ENCODE measurements at regions not wholly inside any gene's neighbourhood (a gene's known extent, or its start where the extent isn't known, plus 50 kb on each side); places are given as distances from the start of the nearest gene placed in this dataset.

DNA sequence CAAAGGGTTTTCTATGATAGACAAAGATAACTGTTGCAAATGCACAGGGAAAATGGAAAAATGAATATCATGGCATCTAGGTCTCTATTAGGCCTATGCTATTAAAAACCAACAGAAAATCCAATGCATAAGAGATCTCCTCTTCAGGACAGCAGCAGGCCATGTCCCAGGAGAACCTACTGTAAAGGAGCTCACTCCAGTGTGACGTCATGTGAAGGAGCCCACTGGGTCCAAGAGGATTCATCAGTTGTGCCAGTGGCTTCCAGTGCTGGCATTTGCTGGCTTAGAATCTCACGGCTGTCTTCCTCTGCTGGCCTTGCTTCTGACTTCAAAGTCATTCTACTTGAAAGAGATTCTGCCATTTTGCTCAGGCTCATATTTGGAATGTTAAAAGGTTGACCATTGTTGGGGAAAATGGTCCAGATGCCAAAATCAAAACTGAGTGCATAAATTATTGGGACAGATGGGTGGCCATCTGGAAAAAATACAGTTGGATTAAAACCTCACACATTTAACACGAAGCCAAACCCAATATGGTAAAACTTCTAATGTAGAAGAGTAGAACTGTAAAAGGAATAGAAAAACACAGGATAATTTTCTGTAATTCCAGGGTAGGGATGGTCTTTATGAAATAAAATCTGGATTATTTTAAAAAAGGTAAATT lies 75.4 kb upstream of the ARID2 start:
- H3K36me3 Mint-ChIP-seq (ENCODE audit: insufficient read depth): peaks cover 3% of the 10 kb centered on the region
- H3K4me1 Mint-ChIP-seq: no peaks in the 10 kb centered on the region
- DNase-seq (ENCODE audit: low spot score in 2 of 2) (no peak), ATAC-seq (replicated peaks; ENCODE audit: extremely low read depth, poor library complexity, severe bottlenecking) (no peak)
- H3K27ac Mint-ChIP-seq (ENCODE audit: low read depth): no peak overlapping the region
- H3K27me3 Mint-ChIP-seq: peaks cover 37% of the 10 kb centered on the region
- H3K9me3 Mint-ChIP-seq: no peaks in the 10 kb centered on the region
- H3K4me3 Mint-ChIP-seq: no peak overlapping the region

DNA sequence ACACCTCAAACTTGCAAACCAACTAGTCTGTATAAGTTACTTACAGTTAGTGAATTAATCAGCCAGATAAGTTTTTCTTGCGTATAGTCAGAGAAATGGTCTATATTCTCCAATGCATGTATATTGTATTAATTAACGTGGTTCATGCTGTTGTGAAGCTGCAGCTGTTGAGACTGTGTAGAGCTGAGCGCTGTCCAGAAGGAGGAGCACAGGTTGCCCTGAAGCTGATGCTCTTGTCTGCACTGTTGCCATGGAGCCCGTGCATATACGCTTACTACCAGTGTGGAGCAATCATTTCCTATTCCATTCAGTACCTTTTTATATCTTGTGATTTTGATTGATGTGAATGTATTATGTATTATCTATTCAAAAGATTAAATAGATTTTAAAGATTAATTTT lies 74.3 kb upstream of the ARID2 start:
- Mint-ChIP-seq H3K36me3 (ENCODE audit: insufficient read depth) (peaks cover 3% of the 10 kb centered on the region), H3K27ac (ENCODE audit: low read depth) (no peak overlapping the region), H3K4me3 (no peak overlapping the region), H3K4me1 (no peaks in the 10 kb centered on the region), H3K27me3 (peaks cover 27% of the 10 kb centered on the region), H3K9me3 (no peaks in the 10 kb centered on the region)
- ATAC-seq (replicated peaks; ENCODE audit: extremely low read depth, poor library complexity, severe bottlenecking): peak; percentile 100
- peak; percentile 17 to 52 for DNase-seq (ENCODE audit: low spot score in 2 of 2)

DNA sequence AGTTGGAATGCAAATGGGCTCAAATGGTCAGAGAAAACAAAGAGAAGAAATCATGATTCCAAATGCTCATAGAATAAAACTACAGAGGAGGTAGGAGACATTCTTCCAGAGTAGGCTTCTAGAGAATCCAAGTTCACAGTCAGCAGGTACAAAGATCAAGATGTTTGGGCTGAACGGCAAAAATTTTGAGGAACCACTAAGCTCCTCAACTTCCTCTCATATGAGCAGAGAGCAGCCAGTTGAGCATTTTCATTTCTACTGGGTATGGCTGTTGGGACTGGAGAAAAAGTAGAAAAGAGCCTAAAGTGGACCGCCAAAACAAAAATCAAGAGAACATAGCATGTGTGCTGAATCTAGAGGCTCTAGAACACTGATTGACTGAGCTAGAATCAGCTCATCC lies 73.8 kb upstream of the ARID2 start:
- H3K4me3 Mint-ChIP-seq: no peak overlapping the region
- no peak for DNase-seq (ENCODE audit: low spot score in 2 of 2)
- H3K9me3 Mint-ChIP-seq: no peaks in the 10 kb centered on the region
- no peak for ATAC-seq (replicated peaks; ENCODE audit: extremely low read depth, poor library complexity, severe bottlenecking)
- H3K36me3 Mint-ChIP-seq (ENCODE audit: insufficient read depth): peaks cover 3% of the 10 kb centered on the region
- H3K27me3 Mint-ChIP-seq: peaks cover 21% of the 10 kb centered on the region
- H3K4me1 Mint-ChIP-seq: no peaks in the 10 kb centered on the region
- no peak overlapping the region for H3K27ac Mint-ChIP-seq (ENCODE audit: low read depth)

DNA sequence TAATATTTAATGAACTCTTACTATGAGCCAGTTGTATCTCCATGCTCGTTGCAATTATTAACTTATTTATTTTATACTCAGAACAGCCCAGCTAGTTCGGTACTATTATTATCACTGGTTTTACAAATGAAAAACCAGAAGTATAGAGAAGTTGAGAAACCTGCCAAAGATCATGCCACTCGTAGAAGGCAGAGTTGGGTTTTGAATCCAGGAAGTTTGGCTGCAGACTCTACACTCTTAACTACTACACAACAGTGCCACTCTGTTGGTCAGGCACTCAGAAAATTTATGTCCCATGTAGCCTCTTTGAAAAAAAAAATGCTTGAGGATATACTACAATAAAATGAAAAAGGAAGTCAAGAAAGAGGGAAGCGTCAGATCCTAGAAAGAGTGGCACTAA lies 71.5 kb upstream of the ARID2 start:
- Mint-ChIP-seq H3K9me3 (no peaks in the 10 kb centered on the region), H3K27me3 (peaks cover 19% of the 10 kb centered on the region), H3K4me1 (no peaks in the 10 kb centered on the region), H3K36me3 (ENCODE audit: insufficient read depth) (peaks cover 3% of the 10 kb centered on the region), H3K4me3 (no peak overlapping the region), H3K27ac (ENCODE audit: low read depth) (no peak overlapping the region)
- DNase-seq (ENCODE audit: low spot score in 2 of 2) (no peak), ATAC-seq (replicated peaks; ENCODE audit: extremely low read depth, poor library complexity, severe bottlenecking) (no peak)

DNA sequence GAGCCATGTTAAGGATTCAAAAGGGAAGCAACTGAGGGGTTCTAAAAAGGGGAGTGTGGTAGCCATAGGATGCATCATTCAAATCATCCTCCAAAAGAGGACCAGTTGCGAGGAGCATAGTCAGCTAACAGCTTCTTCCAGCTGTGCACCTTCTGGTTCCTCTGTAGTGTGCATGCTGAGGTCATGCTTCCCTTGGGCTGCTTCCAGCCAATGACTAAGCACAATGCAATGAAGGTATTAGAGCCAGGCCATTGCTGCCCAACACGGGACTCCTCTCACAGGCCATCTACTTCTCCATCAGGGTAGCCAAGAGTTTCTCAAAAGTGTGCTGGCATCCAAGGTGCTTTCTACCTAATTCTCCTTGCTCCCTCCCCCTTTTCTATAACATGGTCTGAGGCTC lies 69.2 kb upstream of the ARID2 start:
- no peaks in the 10 kb centered on the region for H3K9me3 Mint-ChIP-seq
- no peaks in the 10 kb centered on the region for H3K4me1 Mint-ChIP-seq
- no peak overlapping the region for H3K4me3 Mint-ChIP-seq
- no peak for DNase-seq (ENCODE audit: low spot score in 2 of 2)
- no peak for ATAC-seq (replicated peaks; ENCODE audit: extremely low read depth, poor library complexity, severe bottlenecking)
- H3K27me3 Mint-ChIP-seq: peaks cover 19% of the 10 kb centered on the region
- H3K27ac Mint-ChIP-seq (ENCODE audit: low read depth): no peak overlapping the region
- H3K36me3 Mint-ChIP-seq (ENCODE audit: insufficient read depth): peaks cover 3% of the 10 kb centered on the region

DNA sequence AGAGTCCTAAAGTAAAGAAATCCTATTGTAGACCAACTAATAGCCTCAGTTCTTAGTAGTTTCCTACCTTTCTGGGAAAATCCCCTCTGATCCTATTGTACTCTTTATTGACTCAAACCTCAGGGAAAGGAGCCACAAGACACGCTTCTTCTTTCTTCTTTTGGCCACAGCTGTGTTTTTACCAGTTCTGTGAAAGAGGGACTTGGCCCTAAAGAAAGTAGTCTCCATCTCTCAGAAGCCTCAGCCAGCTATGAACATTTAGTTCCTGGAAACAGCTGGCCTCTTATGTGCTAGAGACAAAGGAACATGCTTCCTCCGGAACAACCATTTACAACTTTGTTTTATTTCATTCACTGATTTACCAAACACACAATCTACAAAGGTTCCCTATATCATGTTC lies 66.1 kb upstream of the ARID2 start:
- H3K27me3 Mint-ChIP-seq: peaks cover 1% of the 10 kb centered on the region
- no peak for ATAC-seq (replicated peaks; ENCODE audit: extremely low read depth, poor library complexity, severe bottlenecking)

DNA sequence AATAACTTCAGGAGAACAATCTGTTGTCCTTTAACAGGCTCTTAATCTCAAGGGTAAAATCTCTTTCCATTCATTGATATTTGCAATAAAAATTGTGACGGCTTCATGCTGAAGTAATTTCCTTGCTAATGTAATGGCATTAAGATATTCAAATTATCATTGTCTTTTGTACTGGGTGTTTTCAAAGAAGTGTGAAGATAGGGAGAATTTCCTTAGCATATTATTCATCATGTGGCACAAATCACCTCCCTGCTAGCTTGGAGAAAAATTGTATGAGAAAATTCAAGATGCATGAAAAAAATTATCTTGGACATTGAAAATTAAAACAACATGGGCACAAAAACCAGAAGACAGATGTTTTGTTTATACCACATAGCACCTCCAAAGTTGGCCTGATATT lies 63.6 kb upstream of the ARID2 start:
- H3K36me3 Mint-ChIP-seq (ENCODE audit: insufficient read depth): no peaks in the 10 kb centered on the region
- no peak overlapping the region for H3K4me3 Mint-ChIP-seq
- DNase-seq (ENCODE audit: low spot score in 2 of 2): no peak
- ATAC-seq (replicated peaks; ENCODE audit: extremely low read depth, poor library complexity, severe bottlenecking): no peak
- H3K27me3 Mint-ChIP-seq: no peaks in the 10 kb centered on the region
- H3K4me1 Mint-ChIP-seq: peaks cover 19% of the 10 kb centered on the region
- H3K27ac Mint-ChIP-seq (ENCODE audit: low read depth): no peak overlapping the region
- H3K9me3 Mint-ChIP-seq: no peaks in the 10 kb centered on the region

More for the DNA sequence above, 66.1 kb upstream of the ARID2 start:
- Mint-ChIP-seq H3K36me3 (ENCODE audit: insufficient read depth) (no peaks in the 10 kb centered on the region), H3K4me3 (no peak overlapping the region), H3K4me1 (peaks cover 2% of the 10 kb centered on the region), H3K27ac (ENCODE audit: low read depth) (no peak overlapping the region), H3K9me3 (no peaks in the 10 kb centered on the region)
- no peak for DNase-seq (ENCODE audit: low spot score in 2 of 2)

DNA sequence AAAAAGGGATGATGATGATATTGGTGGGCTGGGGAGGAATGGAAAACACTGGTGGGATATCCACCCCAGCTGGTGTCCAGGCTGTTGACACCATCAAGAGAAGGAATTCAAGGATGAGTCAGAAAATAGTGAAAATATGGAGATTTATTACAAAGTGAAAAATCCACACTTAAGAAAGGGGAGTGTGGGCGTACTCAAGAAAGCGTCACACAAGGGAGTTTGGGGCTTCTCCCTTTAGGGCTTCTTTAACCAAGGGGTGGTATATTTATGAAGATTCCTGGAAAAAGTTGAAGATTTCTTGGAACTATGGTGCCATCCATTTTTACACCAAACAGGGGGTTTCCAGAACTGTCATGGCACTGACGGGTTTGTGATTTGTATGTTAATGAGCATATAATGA lies 63.1 kb upstream of the ARID2 start:
- no peaks in the 10 kb centered on the region for H3K9me3 Mint-ChIP-seq
- H3K27me3 Mint-ChIP-seq: no peaks in the 10 kb centered on the region
- DNase-seq (ENCODE audit: low spot score in 2 of 2) (no peak), ATAC-seq (replicated peaks; ENCODE audit: extremely low read depth, poor library complexity, severe bottlenecking) (no peak)
- no peak overlapping the region for H3K27ac Mint-ChIP-seq (ENCODE audit: low read depth)
- H3K4me3 Mint-ChIP-seq: no peak overlapping the region
- H3K4me1 Mint-ChIP-seq: peaks cover 19% of the 10 kb centered on the region
- no peaks in the 10 kb centered on the region for H3K36me3 Mint-ChIP-seq (ENCODE audit: insufficient read depth)

DNA sequence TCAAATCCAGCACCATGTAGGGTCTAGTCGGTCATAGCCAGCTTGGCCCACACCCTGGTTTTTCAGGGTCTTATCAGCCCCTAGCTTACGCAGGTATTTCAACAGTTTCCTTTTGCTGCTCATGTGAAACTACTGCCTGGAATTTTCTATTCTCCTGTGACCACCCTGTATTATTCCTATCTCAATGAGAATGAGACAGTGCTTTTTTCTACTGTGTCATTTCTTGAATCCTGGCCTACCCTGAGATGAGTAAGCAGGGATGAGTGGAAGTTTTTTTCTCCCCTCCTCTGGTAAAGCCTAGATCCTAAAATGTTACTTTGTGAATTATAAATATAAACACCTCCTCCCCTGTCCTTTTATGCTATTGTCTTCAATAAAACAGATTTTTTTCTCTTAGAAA lies 62.7 kb upstream of the ARID2 start:
- no peaks in the 10 kb centered on the region for H3K27me3 Mint-ChIP-seq
- ATAC-seq (replicated peaks; ENCODE audit: extremely low read depth, poor library complexity, severe bottlenecking) (no peak), DNase-seq (ENCODE audit: low spot score in 2 of 2) (no peak)
- no peaks in the 10 kb centered on the region for H3K9me3 Mint-ChIP-seq
- no peaks in the 10 kb centered on the region for H3K36me3 Mint-ChIP-seq (ENCODE audit: insufficient read depth)
- H3K4me1 Mint-ChIP-seq: peaks cover 19% of the 10 kb centered on the region
- no peak overlapping the region for H3K4me3 Mint-ChIP-seq
- H3K27ac Mint-ChIP-seq (ENCODE audit: low read depth): no peak overlapping the region

DNA sequence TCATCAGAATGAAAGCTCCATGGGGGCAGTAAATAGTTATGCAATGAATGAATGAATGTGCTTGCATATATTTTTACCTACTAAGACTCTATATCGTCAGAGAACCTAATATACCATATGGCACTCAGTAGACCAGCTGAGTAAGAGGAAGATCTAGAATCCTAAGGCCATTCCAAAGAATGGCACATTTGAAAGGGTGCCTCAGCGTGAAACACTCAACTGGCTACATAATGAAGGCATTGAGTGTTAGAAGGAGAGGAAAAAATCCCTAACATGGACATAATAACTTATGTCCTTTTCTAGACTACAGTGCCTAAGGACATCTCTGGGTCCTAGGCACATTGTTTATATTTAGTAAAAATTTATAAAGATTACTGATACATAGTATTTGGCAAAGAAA lies 61.7 kb upstream of the ARID2 start:
- DNase-seq (ENCODE audit: low spot score in 2 of 2) (no peak), ATAC-seq (replicated peaks; ENCODE audit: extremely low read depth, poor library complexity, severe bottlenecking) (no peak)
- peak overlapping the region; percentile 97 for H3K27ac Mint-ChIP-seq (ENCODE audit: low read depth)
- no peak overlapping the region for H3K4me3 Mint-ChIP-seq
- H3K27me3 Mint-ChIP-seq: no peaks in the 10 kb centered on the region
- H3K9me3 Mint-ChIP-seq: no peaks in the 10 kb centered on the region
- H3K36me3 Mint-ChIP-seq (ENCODE audit: insufficient read depth): no peaks in the 10 kb centered on the region
- H3K4me1 Mint-ChIP-seq: peaks cover 19% of the 10 kb centered on the region

DNA sequence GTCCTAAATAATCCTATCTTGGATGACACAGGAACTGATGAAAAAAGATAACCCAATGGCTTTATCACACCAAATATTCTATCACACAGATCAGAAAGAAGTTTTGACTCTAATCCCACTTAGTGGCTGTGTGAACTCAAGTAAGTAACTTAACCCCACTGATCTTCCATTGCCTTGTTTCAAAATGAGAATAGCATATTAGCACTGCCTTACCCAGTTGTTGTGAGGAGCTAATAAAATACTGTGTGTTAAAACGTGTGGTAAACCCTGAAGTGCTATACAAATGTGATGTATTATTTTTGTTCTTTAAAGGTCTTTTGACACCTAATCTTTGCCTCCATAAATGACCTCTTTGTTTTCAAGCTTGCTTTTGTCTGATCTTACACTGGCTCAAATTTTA lies 60.9 kb upstream of the ARID2 start:
- no peaks in the 10 kb centered on the region for H3K27me3 Mint-ChIP-seq
- H3K36me3 Mint-ChIP-seq (ENCODE audit: insufficient read depth): no peaks in the 10 kb centered on the region
- no peaks in the 10 kb centered on the region for H3K9me3 Mint-ChIP-seq
- H3K27ac Mint-ChIP-seq (ENCODE audit: low read depth): peak overlapping the region; percentile 97
- peak overlapping the region; percentile 75 for H3K4me3 Mint-ChIP-seq
- no peak for DNase-seq (ENCODE audit: low spot score in 2 of 2)
- ATAC-seq (replicated peaks; ENCODE audit: extremely low read depth, poor library complexity, severe bottlenecking): peak; percentile 18
- H3K4me1 Mint-ChIP-seq: peaks cover 19% of the 10 kb centered on the region

DNA sequence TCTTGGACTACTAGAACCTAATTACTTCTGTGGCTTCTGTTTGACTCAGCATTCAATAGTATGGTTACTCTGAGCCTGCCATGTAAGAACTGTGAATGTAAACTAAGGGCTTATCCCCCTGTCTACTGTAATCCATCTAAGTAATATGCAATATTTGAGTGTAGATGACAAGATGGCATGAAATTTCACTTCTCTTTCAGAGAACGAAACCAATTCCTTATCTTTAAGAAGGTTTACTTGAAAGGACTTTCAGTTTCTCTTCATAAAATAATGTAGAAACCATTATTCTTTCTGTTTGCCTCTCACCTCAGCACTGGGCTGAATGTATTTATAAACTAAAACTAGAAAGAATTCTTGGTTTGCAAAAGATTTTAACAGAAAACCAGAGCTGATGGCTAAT lies 60.4 kb upstream of the ARID2 start:
- H3K4me1 Mint-ChIP-seq: peaks cover 19% of the 10 kb centered on the region
- H3K27me3 Mint-ChIP-seq: no peaks in the 10 kb centered on the region

DNA sequence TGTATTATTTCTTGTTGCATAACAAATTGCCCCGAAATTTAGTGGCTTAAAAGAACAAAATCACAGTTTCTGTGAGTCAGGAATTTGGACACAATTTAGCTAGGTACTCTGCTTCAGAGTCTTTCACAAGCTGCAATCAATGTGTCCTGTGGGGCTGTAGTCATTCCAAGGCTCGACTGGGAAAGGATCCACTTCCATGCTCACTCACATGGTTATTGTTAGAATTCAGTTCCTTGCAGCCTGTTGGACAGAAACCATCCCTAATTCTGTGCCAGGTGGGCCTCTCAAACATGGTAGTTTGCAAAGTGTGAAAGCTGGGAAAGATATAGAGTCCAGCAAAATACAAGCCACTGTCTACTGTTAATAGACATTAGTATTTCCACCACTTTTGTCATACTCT lies 59.7 kb upstream of the ARID2 start:
- no peak overlapping the region for H3K4me3 Mint-ChIP-seq
- no peaks in the 10 kb centered on the region for H3K36me3 Mint-ChIP-seq (ENCODE audit: insufficient read depth)
- peaks cover 19% of the 10 kb centered on the region for H3K4me1 Mint-ChIP-seq
- no peaks in the 10 kb centered on the region for H3K27me3 Mint-ChIP-seq
- no peak for DNase-seq (ENCODE audit: low spot score in 2 of 2)
- ATAC-seq (replicated peaks; ENCODE audit: extremely low read depth, poor library complexity, severe bottlenecking): no peak
- no peak overlapping the region for H3K27ac Mint-ChIP-seq (ENCODE audit: low read depth)
- H3K9me3 Mint-ChIP-seq: no peaks in the 10 kb centered on the region

More for the DNA sequence above, 60.4 kb upstream of the ARID2 start:
- H3K27ac Mint-ChIP-seq (ENCODE audit: low read depth): peak overlapping the region; percentile 97
- H3K36me3 Mint-ChIP-seq (ENCODE audit: insufficient read depth): no peaks in the 10 kb centered on the region
- H3K4me3 Mint-ChIP-seq: peak overlapping the region; percentile 75
- no peak for DNase-seq (ENCODE audit: low spot score in 2 of 2)
- H3K9me3 Mint-ChIP-seq: no peaks in the 10 kb centered on the region
- ATAC-seq (replicated peaks; ENCODE audit: extremely low read depth, poor library complexity, severe bottlenecking): peak; percentile 80
